ENCODE measurements at regions not wholly inside any gene's neighbourhood (a gene's known extent, or its start where the extent isn't known, plus 50 kb on each side); places are given as distances from the start of the nearest gene placed in this dataset.
"Not testable (repeated sequence)": the region's sequence is repeated elsewhere in the genome, so short reads cannot be mapped to it uniquely, and the experiment has no call there.

- no peak for DNase-seq
These were observed 650.0 kb upstream of the STXBP6 start for GRCh38 chr14:25699981-25700380.

- no peak for DNase-seq
These were observed 648.2 kb upstream of the STXBP6 start for GRCh38 chr14:25698111-25698510.

GRCh38 chr14:25696176-25696575 is 646.2 kb upstream of the STXBP6 start:
- no peak for DNase-seq

- no peak for DNase-seq
These were observed 635.1 kb upstream of the STXBP6 start for GRCh38 chr14:25685004-25685403.

GRCh38 chr14:25680934-25681333 is 631.0 kb upstream of the STXBP6 start:
- no peak for DNase-seq

GRCh38 chr14:25680511-25680910 is 630.6 kb upstream of the STXBP6 start:
- DNase-seq: not testable (repeated sequence)

- DNase-seq: no peak
These were observed 627.2 kb upstream of the STXBP6 start for GRCh38 chr14:25677111-25677510.

- DNase-seq: no peak
These were observed 617.4 kb upstream of the STXBP6 start for GRCh38 chr14:25667387-25667786.

GRCh38 chr14:25666877-25667276 is 616.9 kb upstream of the STXBP6 start:
- no peak for DNase-seq

- no peak for DNase-seq
These were observed 609.0 kb upstream of the STXBP6 start for GRCh38 chr14:25658988-25659387.

GRCh38 chr14:25630447-25630846 is 580.5 kb upstream of the STXBP6 start:
- no peak for DNase-seq

GRCh38 chr14:25628978-25629377 is 579.0 kb upstream of the STXBP6 start:
- DNase-seq: no peak

- no peak for DNase-seq
These were observed 578.4 kb upstream of the STXBP6 start for GRCh38 chr14:25628390-25628789.

- DNase-seq: no peak
These were observed 577.0 kb upstream of the STXBP6 start for GRCh38 chr14:25626986-25627385.

GRCh38 chr14:25622763-25623162 is 572.8 kb upstream of the STXBP6 start:
- DNase-seq: no peak

- no peak for DNase-seq
These were observed 570.6 kb upstream of the STXBP6 start for GRCh38 chr14:25620515-25620914.

GRCh38 chr14:25615174-25615573 is 565.2 kb upstream of the STXBP6 start:
- no peak for DNase-seq

- DNase-seq: no peak
These were observed 557.2 kb upstream of the STXBP6 start for GRCh38 chr14:25607192-25607591.

GRCh38 chr14:25602106-25602505 is 552.2 kb upstream of the STXBP6 start:
- DNase-seq: no peak

- DNase-seq: no peak
These were observed 538.8 kb upstream of the STXBP6 start for GRCh38 chr14:25588751-25589150.

GRCh38 chr14:25574628-25575325 is 524.8 kb upstream of the STXBP6 start:
- DNase-seq: no peak

- DNase-seq: no peak
These were observed 520.5 kb upstream of the STXBP6 start for GRCh38 chr14:25570483-25570882.

- no peak for DNase-seq
These were observed 507.5 kb upstream of the STXBP6 start for GRCh38 chr14:25557466-25557865.

- no peak for DNase-seq
These were observed 502.9 kb upstream of the STXBP6 start for GRCh38 chr14:25552826-25553225.

- no peak for DNase-seq
These were observed 501.7 kb upstream of the STXBP6 start for GRCh38 chr14:25551674-25552073.

Data from activated CD4-positive, CD25-positive, alpha-beta regulatory T cell treated with anti-CD3 and anti-CD28 coated beads, Interleukin-2, amount 50 U/mL, for 72 hours (primary cell).